ENCODE measurements at regions not wholly inside any gene's neighbourhood (a gene's known extent, or its start where the extent isn't known, plus 50 kb on each side); places are given as distances from the start of the nearest gene placed in this dataset.

GRCh38 chr14:50001151-50001998 lies 108.5 kb downstream of the ARF6 start:
- H2AFZ ChIP-seq = peak overlapping the region; percentile 98
- no peaks in the 10 kb centered on the region for H3K9me2 ChIP-seq (ENCODE audit: insufficient read depth)
- H3K4me3 Mint-ChIP-seq = no peak overlapping the region
- no peaks in the 10 kb centered on the region for H3K9me3 Mint-ChIP-seq
- no peak overlapping the region for H3K27ac ChIP-seq (ENCODE audit: low read depth)
- ATAC-seq (peak; percentile 46), DNase-seq (ENCODE audit: low spot score) (peak; percentile 45)
- TF ChIP-seq POLR2AphosphoS5 (IDR thresholded peaks at IDR 0.05; ENCODE audit: low read depth) = no peak
- no peak for TF ChIP-seq ZNF114 (CRISPR knock-in tag; IDR thresholded peaks at IDR 0.05)
- TF ChIP-seq EZH2phosphoT487 (IDR thresholded peaks at IDR 0.05; ENCODE audit: unreplicated experiment) = no peak
- H3K4me1 Mint-ChIP-seq = peaks cover 42% of the 10 kb centered on the region
- no peaks in the 10 kb centered on the region for H3K36me3 ChIP-seq (ENCODE audit: insufficient read depth)
- H4K20me1 ChIP-seq (replicated peaks; ENCODE audit: insufficient read depth) = no peaks in the 10 kb centered on the region
- 0 out of 2 replicates have a peak, but pooled peaks cover 5% of the 10 kb centered on the region for H3F3A ChIP-seq (replicated peaks; ENCODE audit: low read depth)
- H3K4me1 ChIP-seq (ENCODE audit: insufficient read depth) = peaks cover 28% of the 10 kb centered on the region
- no peaks in the 10 kb centered on the region for H3K79me2 ChIP-seq (replicated peaks; ENCODE audit: insufficient read depth)
- H3K27me3 ChIP-seq (ENCODE audit: insufficient read depth) = peaks cover 29% of the 10 kb centered on the region
- H3K27ac Mint-ChIP-seq = no peak overlapping the region
- peak overlapping the region; percentile 57 for H3K4me2 ChIP-seq
- H3K36me3 Mint-ChIP-seq (ENCODE audit: low read depth) = no peaks in the 10 kb centered on the region; the same call in 2 of the 3 replicates
- H3K27me3 Mint-ChIP-seq (ENCODE audit: insufficient read depth, low read depth, poor library complexity) = peaks cover 21% of the 10 kb centered on the region
- H3K4me3 ChIP-seq = peak overlapping the region; percentile 17; the same call in 1 of the 2 replicates

GRCh38 chr14:50001999-50002925 lies 109.4 kb downstream of the ARF6 start:
- no peak for ATAC-seq
- Mint-ChIP-seq H3K9me3 (no peaks in the 10 kb centered on the region), H3K27me3 (ENCODE audit: insufficient read depth, low read depth, poor library complexity) (peaks cover 20% of the 10 kb centered on the region), H3K4me1 (peaks cover 42% of the 10 kb centered on the region), H3K36me3 (ENCODE audit: low read depth) (no peaks in the 10 kb centered on the region; the same call in 2 of the 3 replicates), H3K4me3 (peak overlapping the region; percentile 73), H3K27ac (no peak overlapping the region)
- Histone ChIP-seq H3K4me2 (peak overlapping the region; percentile 80), H3F3A (replicated peaks; ENCODE audit: low read depth) (0 out of 2 replicates have a peak, but pooled peaks cover 5% of the 10 kb centered on the region), H3K4me1 (ENCODE audit: insufficient read depth) (peaks cover 28% of the 10 kb centered on the region), H3K4me3 (peak overlapping the region; percentile 71), H2AFZ (peak overlapping the region; percentile 95), H3K79me2 (replicated peaks; ENCODE audit: insufficient read depth) (no peaks in the 10 kb centered on the region), H3K27me3 (ENCODE audit: insufficient read depth) (peaks cover 29% of the 10 kb centered on the region), H3K27ac (ENCODE audit: low read depth) (no peak overlapping the region), H3K9me2 (ENCODE audit: insufficient read depth) (no peaks in the 10 kb centered on the region), H4K20me1 (replicated peaks; ENCODE audit: insufficient read depth) (no peaks in the 10 kb centered on the region), H3K36me3 (ENCODE audit: insufficient read depth) (no peaks in the 10 kb centered on the region)
- TF ChIP-seq STAT1 (IDR thresholded peaks at IDR 0.05; ENCODE audit: unreplicated experiment) = no peak
- DNase-seq (ENCODE audit: low spot score) = peak; percentile 17

GRCh38 chr14:50002926-50003212 lies 110.0 kb downstream of the ARF6 start:
- Mint-ChIP-seq H3K9me3 (no peaks in the 10 kb centered on the region), H3K4me3 (peak overlapping the region; percentile 73), H3K36me3 (ENCODE audit: low read depth) (no peaks in the 10 kb centered on the region; the same call in 2 of the 3 replicates), H3K4me1 (peaks cover 42% of the 10 kb centered on the region), H3K27ac (no peak overlapping the region), H3K27me3 (ENCODE audit: insufficient read depth, low read depth, poor library complexity) (peaks cover 21% of the 10 kb centered on the region)
- Histone ChIP-seq H3K27ac (ENCODE audit: low read depth) (no peak overlapping the region), H3K4me1 (ENCODE audit: insufficient read depth) (peaks cover 28% of the 10 kb centered on the region), H2AFZ (peak overlapping the region; percentile 95), H3F3A (replicated peaks; ENCODE audit: low read depth) (0 out of 2 replicates have a peak, but pooled peaks cover 5% of the 10 kb centered on the region), H3K4me2 (peak overlapping the region; percentile 80), H3K27me3 (ENCODE audit: insufficient read depth) (peaks cover 29% of the 10 kb centered on the region), H3K9me2 (ENCODE audit: insufficient read depth) (no peaks in the 10 kb centered on the region), H3K79me2 (replicated peaks; ENCODE audit: insufficient read depth) (no peaks in the 10 kb centered on the region), H3K36me3 (ENCODE audit: insufficient read depth) (no peaks in the 10 kb centered on the region), H3K4me3 (peak overlapping the region; percentile 71), H4K20me1 (replicated peaks; ENCODE audit: insufficient read depth) (no peaks in the 10 kb centered on the region)
- DNase-seq (ENCODE audit: low spot score) (no peak), ATAC-seq (no peak)
- TF ChIP-seq NANOG (IDR thresholded peaks at IDR 0.05; ENCODE audit: borderline replicate concordance) (no peak), ZNF114 (CRISPR knock-in tag; IDR thresholded peaks at IDR 0.05) (no peak), CTCF (conservative IDR thresholded peaks at IDR 0.05; ENCODE audit: low read depth in 2 of 2) (no peak), CREB1 (CRISPR knock-in tag; IDR thresholded peaks at IDR 0.05; ENCODE audit: low read depth) (no peak), ETS1 (IDR thresholded peaks at IDR 0.05) (no peak), POLR2AphosphoS5 (IDR thresholded peaks at IDR 0.05; ENCODE audit: low read depth) (no peak), ZNF331 (CRISPR knock-in tag; IDR thresholded peaks at IDR 0.05; ENCODE audit: low read depth) (no peak)

Measured in GM23338 (cell line).